ENCODE measurements at regions not wholly inside any gene's neighbourhood (a gene's known extent, or its start where the extent isn't known, plus 50 kb on each side); places are given as distances from the start of the nearest gene placed in this dataset.

GRCh38 chr12:114018669-114019068, 52.5 kb upstream of the RBM19 start:
- Mint-ChIP-seq H3K36me3 (no peaks in the 10 kb centered on the region), H3K4me1 (ENCODE audit: low read depth) (no peaks in the 10 kb centered on the region), H3K27ac (no peak overlapping the region), H3K27me3 (peaks cover 5% of the 10 kb centered on the region), H3K9me3 (no peaks in the 10 kb centered on the region), H3K4me3 (no peak overlapping the region)
- no peak for DNase-seq
- intact Hi-C loops (cut with micrococcal nuclease) = no loop called here
- ChIA-PET CTCF (interaction anchor here (1.0 kb wide), 1 partner anchor 10 kb away, joined by 3 read pairs; no protein-coding TSS in a partner anchor), POLR2A (no interaction called here)

Measured in activated CD4-positive, alpha-beta memory T cell treated with anti-CD3 and anti-CD28 coated beads for 36 hours (primary cell).